B cell (primary cell): ENCODE measurements at regions not wholly inside any gene's neighbourhood (a gene's known extent, or its start where the extent isn't known, plus 50 kb on each side); places are given as distances from the start of the nearest gene placed in this dataset.

Source experiments
- ATAC-seq: fragments of 200-7000 bp; cut with Tn5 transposase; one replicate; pipeline ENCODE4 v1.10.0; 2021; ENCODE audit warnings: low read depth, mild to moderate bottlenecking, moderate number of reproducible peaks, moderate library complexity
- CTCF ChIA-PET: fragments of 350-600 bp; sonication (Branson Sonifier 250); formaldehyde crosslinking; loops from one replicate; lab custom pipeline; 2021; ENCODE audit warnings: antibody characterized with exemption, inconsistent platforms; lab: Charles Lee
- POLR2A ChIA-PET: fragments of 350-600 bp; sonication (Branson Sonifier 250); formaldehyde crosslinking; loops from one replicate; lab custom pipeline; 2021; ENCODE audit warnings: antibody characterized with exemption; lab: Charles Lee
- DNase-seq: peaks from one replicate; pipeline ENCODE4 v3.0.0; 2013
- H2AFZ ChIP-seq: 2 replicates; pipeline ENCODE4 v1.6.1; 2012; ENCODE audit warnings: mild to moderate bottlenecking, low read depth, low read length; ENCODE audit not compliant: insufficient read depth, poor library complexity, severe bottlenecking
- H3K27ac ChIP-seq, 2 donors: 1 replicate in 1 of 2; 2 replicates in 1 of 2; pipeline ENCODE4 v1.5.1; 2012 to 2013; ENCODE audit warnings: low read length in 2 of 2, mild to moderate bottlenecking in 2 of 2, moderate library complexity in 1 of 2
- H3K27me3 ChIP-seq, 4 experiments: fragments of 200-600 bp in 1 of 4; sonication (generic) in 1 of 4; replicated peaks in 1 of 4; 1 replicate in 2 of 4; 2 replicates in 2 of 4; pipeline versions ENCODE4 v1.6.1 to v1.7.0; 2013 to 2016; ENCODE audit warnings: low read length in 3 of 4, mild to moderate bottlenecking in 2 of 4, mixed read lengths in 1 of 4, moderate library complexity in 1 of 4; ENCODE audit not compliant: insufficient read depth in 4 of 4, control insufficient read depth in 3 of 4; ENCODE audit errors: control extremely low read depth in 1 of 4
- H3K36me3 ChIP-seq, 2 experiments: replicated peaks in 1 of 2; 1 replicate in 1 of 2; 2 replicates in 1 of 2; pipeline versions ENCODE4 v1.6.1 to v1.7.1; 2013; ENCODE audit warnings: low read length in 1 of 2; ENCODE audit not compliant: insufficient read depth in 2 of 2, control insufficient read depth in 1 of 2; ENCODE audit errors: control extremely low read depth in 1 of 2, extremely low read depth in 1 of 2
- H3K4me1 ChIP-seq, 2 donors: fragments of 200-600 bp in 1 of 2; sonication (generic) in 1 of 2; 1 replicate in 1 of 2; 2 replicates in 1 of 2; pipeline versions ENCODE4 v1.5.1 to v1.6.1; 2013 to 2017; ENCODE audit warnings: low read length in 2 of 2; ENCODE audit not compliant: control insufficient read depth in 2 of 2, insufficient read depth in 2 of 2
- H3K4me2 ChIP-seq: replicated peaks from 2 replicates; pipeline ENCODE3; 2012; ENCODE audit warnings: mild to moderate bottlenecking, low read depth, low read length; ENCODE audit not compliant: poor library complexity, severe bottlenecking
- H3K4me3 ChIP-seq, 5 experiments: fragments of 200-600 bp in 1 of 5; sonication (generic) in 1 of 5; 1 replicate in 3 of 5; 2 replicates in 2 of 5; pipeline versions ENCODE4 v1.5.1 to v1.7.0; 2011 to 2016; ENCODE audit warnings: low read length in 4 of 5, mild to moderate bottlenecking in 4 of 5, low read depth in 2 of 5, control low read depth in 1 of 5, moderate library complexity in 1 of 5; ENCODE audit not compliant: insufficient read depth in 1 of 5; ENCODE audit errors: control extremely low read depth in 1 of 5, extremely low read depth in 1 of 5
- H3K79me2 ChIP-seq: fragments of 200-600 bp; sonication (generic); one replicate; pipeline ENCODE4 v1.6.0; 2016; ENCODE audit warnings: low read length; ENCODE audit not compliant: control insufficient read depth, insufficient read depth
- H3K9ac ChIP-seq: fragments of 200-600 bp; sonication (generic); 2 replicates; pipeline ENCODE4 v1.6.1; 2017; ENCODE audit warnings: mild to moderate bottlenecking, low read length, moderate library complexity
- H3K9me3 ChIP-seq, 3 donors: one replicate each; pipeline versions ENCODE4 v1.6.1 to v1.7.1; 2013; ENCODE audit warnings: low read length in 2 of 3; ENCODE audit not compliant: control insufficient read depth in 2 of 3, insufficient read depth in 1 of 3; ENCODE audit errors: control extremely low read depth in 1 of 3
- H4K20me1 ChIP-seq: 2 replicates; pipeline ENCODE4 v1.6.0; 2012; ENCODE audit warnings: mild to moderate bottlenecking, low read length; ENCODE audit not compliant: insufficient read depth, control insufficient read depth, poor library complexity, severe bottlenecking
- H3K27ac Mint-ChIP-seq: one replicate; pipeline ENCODE4 v1.8.0; 2021; ENCODE audit warnings: mixed read lengths
- H3K27me3 Mint-ChIP-seq: one replicate; pipeline ENCODE4 v1.8.0; 2021; ENCODE audit warnings: mixed read lengths
- H3K4me1 Mint-ChIP-seq: one replicate; pipeline ENCODE4 v1.8.0; 2021; ENCODE audit warnings: mixed read lengths
- H3K4me3 Mint-ChIP-seq: one replicate; pipeline ENCODE4 v1.8.0; 2021; ENCODE audit warnings: mixed read lengths
- H3K9me3 Mint-ChIP-seq: one replicate; pipeline ENCODE4 v1.8.0; 2022; ENCODE audit warnings: mixed read lengths; ENCODE audit not compliant: insufficient read depth
- CTCF ChIP-seq: fragments of 200-600 bp; IDR thresholded peaks from one replicate; pipeline ENCODE4 v1.8.0; 2022; ENCODE audit warnings: antibody characterized with exemption, mild to moderate bottlenecking
- EZH2 ChIP-seq: IDR thresholded peaks from 2 replicates; pipeline ENCODE4 v1.6.1; 2012; ENCODE audit warnings: borderline replicate concordance, low read depth, mild to moderate bottlenecking, moderate library complexity, low read length; ENCODE audit not compliant: insufficient read depth, poor library complexity, severe bottlenecking
- WGBS: methylation state at CpG from one replicate; pipeline ENCODE4 v1.1.5; 2013; ENCODE audit warnings: missing lambda C conversion rate; ENCODE audit not compliant: insufficient coverage; 5-methylcytosine and 5-hydroxymethylcytosine counted together
- intact Hi-C: fragments of 100-400 bp; cut with micrococcal nuclease; formaldehyde crosslinking; loops from one replicate; pipeline ENCODE4 v1.10.0; 2022

DNA sequence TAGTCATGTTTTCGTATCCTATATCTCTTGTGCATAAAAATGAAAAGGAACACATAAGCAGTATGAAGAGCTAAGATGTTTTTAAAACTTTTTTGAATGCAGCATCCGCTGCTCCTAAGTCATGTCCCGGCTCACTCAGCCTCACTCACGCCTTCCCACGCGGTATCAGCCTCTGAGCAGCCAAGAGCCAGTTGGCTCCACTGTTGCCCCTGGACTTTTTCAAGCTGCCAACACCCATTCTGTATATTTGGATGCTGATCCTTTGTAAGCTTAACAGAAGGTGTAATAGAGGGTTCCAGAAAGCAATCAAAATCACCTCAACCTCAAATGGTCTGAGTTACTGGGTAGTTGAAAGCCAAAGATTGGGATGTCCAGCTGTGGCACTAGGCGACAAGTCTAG, 139.3 kb downstream of the TTLL2 start:
- no peak overlapping the region for H3K4me3 Mint-ChIP-seq
- no peak overlapping the region for H3K9ac ChIP-seq
- H3K4me2 ChIP-seq = no peak overlapping the region
- DNase-seq = no peak
- H3K27me3 Mint-ChIP-seq = peaks cover 22% of the 10 kb centered on the region
- H3K9me3 ChIP-seq = no peaks in the 10 kb centered on the region
- WGBS = 100% methylated on average over 6 of the region's 7 CpGs
- intact Hi-C loops = no loop called here
- H3K4me1 Mint-ChIP-seq = no peaks in the 10 kb centered on the region
- no peak for ATAC-seq
- no peaks in the 10 kb centered on the region for H4K20me1 ChIP-seq
- no peaks in the 10 kb centered on the region for H3K9me3 Mint-ChIP-seq
- H3K4me1 ChIP-seq = no peaks in the 10 kb centered on the region
- H3K79me2 ChIP-seq = no peaks in the 10 kb centered on the region
- no peak overlapping the region for H3K27ac ChIP-seq
- H3K36me3 ChIP-seq = no peaks in the 10 kb centered on the region
- H3K27ac Mint-ChIP-seq = no peak overlapping the region
- POLR2A ChIA-PET = no interaction called here
- no peak overlapping the region for H3K4me3 ChIP-seq
- peaks cover 0 to 2% (median 0%) of the 10 kb centered on the region in 4 experiments for H3K27me3 ChIP-seq
- CTCF ChIA-PET = no interaction called here
- no peak overlapping the region for H2AFZ ChIP-seq
- TF ChIP-seq EZH2 (no peak), CTCF (no peak)

DNA sequence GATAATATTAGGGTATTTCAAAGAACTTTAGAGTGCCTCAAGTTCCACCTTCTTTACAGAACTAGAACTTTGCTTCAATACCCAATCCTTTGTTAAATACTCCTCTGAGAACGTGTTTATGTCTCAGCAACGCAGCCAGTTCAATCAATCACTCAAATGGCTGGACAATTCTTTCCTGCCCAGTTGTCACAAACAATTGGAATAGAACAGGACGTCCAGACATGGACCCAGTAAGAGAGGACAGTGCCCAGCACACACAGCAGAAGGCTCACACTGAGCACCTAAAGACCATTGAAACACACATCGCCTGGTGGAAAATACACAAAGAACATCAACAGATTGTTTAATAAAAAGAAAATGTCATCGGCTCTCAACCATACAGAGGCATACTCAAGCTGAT, 140.6 kb downstream of the TTLL2 start:
- H3K27me3 ChIP-seq = peaks cover 0 to 2% (median 0%) of the 10 kb centered on the region in 4 experiments
- no peak for TF ChIP-seq CTCF
- no peak for TF ChIP-seq EZH2
- no peak overlapping the region for H3K4me3 ChIP-seq
- H3K9me3 ChIP-seq = no peaks in the 10 kb centered on the region
- no peak overlapping the region for H3K4me2 ChIP-seq
- H3K4me1 ChIP-seq = no peaks in the 10 kb centered on the region
- no peak overlapping the region for H3K27ac Mint-ChIP-seq
- no peaks in the 10 kb centered on the region for H3K36me3 ChIP-seq
- no peaks in the 10 kb centered on the region for H3K79me2 ChIP-seq
- CTCF ChIA-PET = interaction anchor here (0.5 kb wide), 1 partner anchor 217 kb away, joined by 3 read pairs; no protein-coding TSS in a partner anchor
- DNase-seq (no peak), ATAC-seq (no peak)
- 57% methylated on average over 3 of the region's 5 CpGs for WGBS
- H3K27ac ChIP-seq = no peak overlapping the region
- H3K27me3 Mint-ChIP-seq = peaks cover 13% of the 10 kb centered on the region
- no peak overlapping the region for H3K4me3 Mint-ChIP-seq
- H3K4me1 Mint-ChIP-seq = no peaks in the 10 kb centered on the region
- H4K20me1 ChIP-seq = no peaks in the 10 kb centered on the region
- intact Hi-C loops = no loop called here
- no peak overlapping the region for H3K9ac ChIP-seq
- POLR2A ChIA-PET = no interaction called here
- no peak overlapping the region for H2AFZ ChIP-seq
- H3K9me3 Mint-ChIP-seq = no peaks in the 10 kb centered on the region
